GM12878 (cell line): ENCODE measurements at regions not wholly inside any gene's neighbourhood (a gene's known extent, or its start where the extent isn't known, plus 50 kb on each side); places are given as distances from the start of the nearest gene placed in this dataset.

Experiments
- CEBPB ChIP-seq, 2 experiments: fragments of 150-350 bp in 1 of 2; IDR thresholded peaks; 2 replicates each; pipeline ENCODE4 v1.6.1; 2012 to 2014; ENCODE audit warnings: low read depth in 2 of 2, low read length in 2 of 2, borderline replicate concordance in 1 of 2, inconsistent platforms in 1 of 2
- E2F4 ChIP-seq: IDR thresholded peaks from 2 replicates; pipeline ENCODE4 v1.6.1; 2012; ENCODE audit warnings: low read depth, low read length, improper control_type of control experiment
- IKZF2 ChIP-seq, 2 experiments: fragments of 450-650 bp; IDR thresholded peaks; 2 replicates each; pipeline ENCODE4 v1.6.1; 2017; ENCODE audit warnings: mild to moderate bottlenecking in 2 of 2, moderate library complexity in 2 of 2
- MTA3 ChIP-seq: IDR thresholded peaks from 2 replicates; pipeline ENCODE4 v1.6.1; 2012; ENCODE audit warnings: low read length, inconsistent platforms, borderline replicate concordance
- PAX8 ChIP-seq: fragments of 450-650 bp; IDR thresholded peaks from 2 replicates; pipeline ENCODE4 v1.6.1; 2017; ENCODE audit warnings: mild to moderate bottlenecking, moderate library complexity
- RAD51 ChIP-seq: fragments of 450-650 bp; IDR thresholded peaks from 2 replicates; pipeline ENCODE4 v1.6.1; 2016; ENCODE audit warnings: moderate library complexity, mild to moderate bottlenecking, inconsistent platforms
- SREBF2 ChIP-seq: IDR thresholded peaks from 2 replicates; pipeline ENCODE4 v1.6.1; 2012; ENCODE audit warnings: mild to moderate bottlenecking, low read length
- SRF ChIP-seq, 2 experiments: IDR thresholded peaks; 2 replicates each; pipeline ENCODE4 v1.6.1; 2011; ENCODE audit warnings: low read depth in 2 of 2, low read length in 2 of 2, mild to moderate bottlenecking in 1 of 2, moderate library complexity in 1 of 2
- SUZ12 ChIP-seq: fragments of 200-600 bp; sonication (generic); IDR thresholded peaks from one replicate; pipeline ENCODE4 v1.6.1; 2018; ENCODE audit warnings: antibody characterized with exemption, mild to moderate bottlenecking; ENCODE audit not compliant: unreplicated experiment
- ZNF592 ChIP-seq: fragments of 450-650 bp; IDR thresholded peaks from 2 replicates; pipeline ENCODE4 v1.6.1; 2017; ENCODE audit warnings: mild to moderate bottlenecking, moderate library complexity
- ZSCAN29 ChIP-seq: fragments of 450-650 bp; IDR thresholded peaks from 2 replicates; pipeline ENCODE4 v1.6.1; 2017; ENCODE audit warnings: mild to moderate bottlenecking, moderate library complexity

GRCh38 chr15:39530480-39531342 lies 50.2 kb upstream of the THBS1 start (continued):
- TF ChIP-seq ZNF592: no peak
- TF ChIP-seq E2F4: no peak
- TF ChIP-seq PAX8: no peak
- no peak for TF ChIP-seq MTA3
- TF ChIP-seq ZSCAN29: no peak
- TF ChIP-seq CEBPB (IDR thresholded peaks at IDR 0.05; ENCODE audit: borderline replicate concordance in 1 of 2, low read depth in 2 of 2, low read length in 2 of 2): no peak
- no peak for TF ChIP-seq SREBF2
- no peak for TF ChIP-seq SRF (IDR thresholded peaks at IDR 0.05; ENCODE audit: low read depth in 2 of 2, low read length in 2 of 2)
- no peak for TF ChIP-seq SUZ12
- no peak for TF ChIP-seq RAD51
- TF ChIP-seq IKZF2 (IDR thresholded peaks at IDR 0.05): no peak
